Aorta (tissue), 5 donors: ENCODE measurements at regions not wholly inside any gene's neighbourhood (a gene's known extent, or its start where the extent isn't known, plus 50 kb on each side); places are given as distances from the start of the nearest gene placed in this dataset.
"Not testable (repeated sequence)": the region's sequence is repeated elsewhere in the genome, so short reads cannot be mapped to it uniquely, and the experiment has no call there.

ENCODE experiments used
- ATAC-seq: fragments of 200-7000 bp; cut with Tn5 transposase; one replicate; pipeline ENCODE4 v1.9.1; 2022; ENCODE audit warnings: moderate library complexity; ENCODE audit not compliant: low FRiP score
- DNase-seq, 2 donors: peaks; one replicate each; pipeline ENCODE4 v3.0.0-alpha.2; 2020
- H3K27ac ChIP-seq, 2 donors: one replicate each; pipeline ENCODE4 v1.5.1; 2013; ENCODE audit warnings: low read length in 2 of 2, mild to moderate bottlenecking in 2 of 2, moderate library complexity in 2 of 2, control low read depth in 1 of 2, inconsistent platforms in 1 of 2, low read depth in 1 of 2
- H3K27me3 ChIP-seq, 2 donors: one replicate each; pipeline ENCODE4 v1.6.1; 2013; ENCODE audit warnings: control low read depth in 1 of 2, low read length in 1 of 2, mild to moderate bottlenecking in 1 of 2, moderate library complexity in 1 of 2; ENCODE audit not compliant: insufficient read depth in 2 of 2, control insufficient read depth in 1 of 2
- H3K36me3 ChIP-seq, 2 donors: one replicate each; pipeline ENCODE4 v1.6.1; 2013; ENCODE audit warnings: control low read depth in 1 of 2, low read length in 1 of 2, mild to moderate bottlenecking in 1 of 2; ENCODE audit not compliant: insufficient read depth in 2 of 2, control insufficient read depth in 1 of 2
- H3K4me1 ChIP-seq, 2 donors: one replicate each; pipeline ENCODE4 v1.6.1; 2013; ENCODE audit warnings: low read length in 2 of 2, control low read depth in 1 of 2, mild to moderate bottlenecking in 1 of 2, moderate library complexity in 1 of 2; ENCODE audit not compliant: insufficient read depth in 2 of 2, control insufficient read depth in 1 of 2
- H3K4me3 ChIP-seq, 2 donors: one replicate each; pipeline ENCODE4 v1.5.1; 2013; ENCODE audit warnings: low read length in 2 of 2, control low read depth in 1 of 2, mild to moderate bottlenecking in 1 of 2
- H3K9me3 ChIP-seq: one replicate; pipeline ENCODE4 v1.6.1; 2013; ENCODE audit warnings: mild to moderate bottlenecking, low read length; ENCODE audit not compliant: control insufficient read depth
- WGBS, 2 donors: extraction: QIAGEN DNeasy Blood & Tissue Kit; methylation state at CpG; one replicate each; pipeline ENCODE4 v1.1.7; 2013; 5-methylcytosine and 5-hydroxymethylcytosine counted together
- intact Hi-C, 2 donors: fragments of 100-400 bp; cut with DNase I; formaldehyde crosslinking; loops; one replicate each; pipeline versions ENCODE4 v1.14.2 to v1.15.0; 2022
- donor health status: healthy with polysubstance abuse.
- donor health status: Bipolar disorder and iron deficiency.
- donor health status: DM: no; HTN: no; CAD: no.
- donor health status: DM: no; HTN: no; CAD: no.
- donor health status: DM: yes; HTN: yes; CAD: no.

GRCh38 chr1:187721216-187721615 is 892.5 kb downstream of the PLA2G4A start:
- no peak overlapping the region for H3K27ac ChIP-seq
- no peaks in the 10 kb centered on the region for H3K27me3 ChIP-seq
- no peaks in the 10 kb centered on the region for H3K9me3 ChIP-seq
- H3K4me3 ChIP-seq = no peak overlapping the region
- no peaks in the 10 kb centered on the region for H3K4me1 ChIP-seq
- no peak for DNase-seq
- intact Hi-C loops = no loop called here
- no peak for ATAC-seq
- H3K36me3 ChIP-seq = no peaks in the 10 kb centered on the region

GRCh38 chr1:187725216-187725615 is 896.5 kb downstream of the PLA2G4A start:
- ATAC-seq (no peak), DNase-seq (no peak)
- H3K9me3 ChIP-seq = no peaks in the 10 kb centered on the region
- H3K4me1 ChIP-seq = no peaks in the 10 kb centered on the region
- WGBS, 2 donors = 54 to 56% methylated on average over 2 of the region's 2 CpGs
- no peak overlapping the region for H3K27ac ChIP-seq
- H3K27me3 ChIP-seq = no peaks in the 10 kb centered on the region
- no peaks in the 10 kb centered on the region for H3K36me3 ChIP-seq
- intact Hi-C loops = no loop called here
- H3K4me3 ChIP-seq = no peak overlapping the region

- no peaks in the 10 kb centered on the region for H3K27me3 ChIP-seq
- no peaks in the 10 kb centered on the region for H3K9me3 ChIP-seq
- no peaks in the 10 kb centered on the region for H3K4me1 ChIP-seq
- ATAC-seq (no peak), DNase-seq (no peak)
- no peak overlapping the region for H3K4me3 ChIP-seq
- H3K27ac ChIP-seq = no peak overlapping the region
- H3K36me3 ChIP-seq = no peaks in the 10 kb centered on the region
- intact Hi-C loops = no loop called here
- 78 to 82% methylated on average over 1 of the region's 1 CpG for WGBS, 2 donors
Measured at GRCh38 chr1:187733232-187733631, 904.5 kb downstream of the PLA2G4A start.

GRCh38 chr1:187734427-187734826 is 905.7 kb downstream of the PLA2G4A start:
- intact Hi-C loops = no loop called here
- no peaks in the 10 kb centered on the region for H3K9me3 ChIP-seq
- H3K27ac ChIP-seq = no peak overlapping the region
- 91 to 92% methylated on average over 4 of the region's 4 CpGs for WGBS, 2 donors
- no peak overlapping the region for H3K4me3 ChIP-seq
- ATAC-seq (no peak), DNase-seq (no peak)
- no peaks in the 10 kb centered on the region for H3K4me1 ChIP-seq
- no peaks in the 10 kb centered on the region for H3K27me3 ChIP-seq
- no peaks in the 10 kb centered on the region for H3K36me3 ChIP-seq

GRCh38 chr1:187744665-187745064 is 915.9 kb downstream of the PLA2G4A start:
- ATAC-seq (no peak), DNase-seq (no peak)
- H3K9me3 ChIP-seq = no peaks in the 10 kb centered on the region
- H3K4me1 ChIP-seq = no peaks in the 10 kb centered on the region
- H3K4me3 ChIP-seq = no peak overlapping the region
- H3K36me3 ChIP-seq = no peaks in the 10 kb centered on the region
- no peak overlapping the region for H3K27ac ChIP-seq
- no peaks in the 10 kb centered on the region for H3K27me3 ChIP-seq
- WGBS, 2 donors = 64 to 81% methylated on average over 1 of the region's 1 CpG
- intact Hi-C loops = no loop called here

- DNase-seq = no peak
- intact Hi-C loops = no loop called here
- Histone ChIP-seq H3K27ac (no peak overlapping the region), H3K4me1 (no peaks in the 10 kb centered on the region), H3K4me3 (no peak overlapping the region), H3K36me3 (no peaks in the 10 kb centered on the region), H3K9me3 (no peaks in the 10 kb centered on the region), H3K27me3 (no peaks in the 10 kb centered on the region)
- whole genome bisulfite sequencing, 2 donors = 60 to 78% methylated on average over 2 of the region's 2 CpGs
- ATAC-seq = no peak
Measured at GRCh38 chr1:187755536-187755935, 926.8 kb downstream of the PLA2G4A start.

- ATAC-seq, DNase-seq, H3K27me3 ChIP-seq, intact Hi-C loops, H3K4me1 ChIP-seq, H3K9me3 ChIP-seq, H3K4me3 ChIP-seq, H3K36me3 ChIP-seq, H3K27ac ChIP-seq: not testable (repeated sequence)
- WGBS, 2 donors = 98 to 100% methylated on average over 1 of the region's 1 CpG
Measured at GRCh38 chr1:187756684-187757083, 927.9 kb downstream of the PLA2G4A start.

GRCh38 chr1:187759825-187760333 is 931.1 kb downstream of the PLA2G4A start:
- Histone ChIP-seq H3K36me3 (no peaks in the 10 kb centered on the region), H3K4me3 (no peak overlapping the region), H3K27ac (no peak overlapping the region), H3K4me1 (no peaks in the 10 kb centered on the region), H3K27me3 (no peaks in the 10 kb centered on the region), H3K9me3 (no peaks in the 10 kb centered on the region)
- DNase-seq (no peak), ATAC-seq (no peak)
- intact Hi-C loops = no loop called here

- ATAC-seq = no peak
- no peak overlapping the region for H3K4me3 ChIP-seq
Measured at GRCh38 chr1:187762118-187762517, 933.4 kb downstream of the PLA2G4A start.

More at GRCh38 chr1:187762118-187762517, 933.4 kb downstream of the PLA2G4A start:
- 59 to 64% methylated on average over 5 of the region's 5 CpGs for WGBS, 2 donors
- Histone ChIP-seq H3K36me3 (no peaks in the 10 kb centered on the region), H3K27me3 (no peaks in the 10 kb centered on the region), H3K27ac (no peak overlapping the region), H3K9me3 (no peaks in the 10 kb centered on the region), H3K4me1 (no peaks in the 10 kb centered on the region)
- intact Hi-C loops = no loop called here
- no peak for DNase-seq
